Esophagus squamous epithelium (tissue), 4 donors: ENCODE measurements at regions not wholly inside any gene's neighbourhood (a gene's known extent, or its start where the extent isn't known, plus 50 kb on each side); places are given as distances from the start of the nearest gene placed in this dataset.

Experiments used
- CTCF ChIP-seq, 6 experiments: fragments of 450-650 bp in 4 of 6; fragments of 200-600 bp in 2 of 6; sonication (generic) in 2 of 6; IDR thresholded peaks; one replicate each; pipeline ENCODE4 v1.5.1; 2016 to 2019; ENCODE audit warnings: antibody characterized with exemption in 6 of 6, mild to moderate bottlenecking in 4 of 6, moderate library complexity in 4 of 6
- POLR2A ChIP-seq, 4 donors: fragments of 450-650 bp; IDR thresholded peaks; one replicate each; pipeline ENCODE4 v1.6.1; 2017; ENCODE audit warnings: antibody characterized with exemption in 4 of 4, mild to moderate bottlenecking in 4 of 4, moderate library complexity in 3 of 4

- TF ChIP-seq POLR2A (IDR thresholded peaks at IDR 0.05) (no peak), CTCF (IDR thresholded peaks at IDR 0.05) (no peak)
These were observed 191.0 kb downstream of the TFAP2A start for GRCh38 chr6:10223841-10224240.
